HCT116 (cell line): ENCODE measurements at regions not wholly inside any gene's neighbourhood (a gene's known extent, or its start where the extent isn't known, plus 50 kb on each side); places are given as distances from the start of the nearest gene placed in this dataset.

Experiments used
- ATAC-seq: fragments of 200-7000 bp; cut with Tn5 transposase; 2 replicates; pipeline ENCODE4 v1.9.1; 2020; ENCODE audit warnings: mild to moderate bottlenecking, moderate library complexity
- BruUV-seq: library from RNA; stranded (reverse); fragments of 400-500 nt; replicated peaks from 2 replicates; lab custom pipeline; 2021; lab: Mats Ljungman, UMichigan
- CTCF ChIA-PET: fragments of 300-600 bp; sonication (Branson Sonifier 250); formaldehyde crosslinking; loops from one replicate; lab custom pipeline; 2021; ENCODE audit warnings: antibody characterized with exemption; lab: Charles Lee
- POLR2A ChIA-PET: fragments of 300-600, 350-600 bp; sonication (Branson Sonifier 250); formaldehyde crosslinking; loops from one replicate; lab custom pipeline; 2021; ENCODE audit warnings: antibody characterized with exemption; lab: Charles Lee
- RAD21 ChIA-PET, 2 experiments: fragments of 300-600 bp; sonication (Branson Sonifier 250); formaldehyde crosslinking; loops; one replicate each; lab custom pipeline; 2023; ENCODE audit warnings: low total read pairs in 2 of 2; ENCODE audit not compliant: uncharacterized antibody in 2 of 2, unreplicated experiment in 2 of 2, low non-redundant PET in 1 of 2; lab: Charles Lee
- DNase-seq: peaks from one replicate; pipeline ENCODE4 v3.0.0-alpha.2; 2010; ENCODE audit warnings: low read depth, low spot score
- H2AFZ ChIP-seq: fragments of 200-600 bp; shearing (Covaris generic), sonication (generic); 2 replicates; pipeline ENCODE4 v1.6.1; 2017; ENCODE audit warnings: low read depth, mixed run types, mixed read lengths, antibody characterized with exemption, low read length; ENCODE audit not compliant: poor library complexity, severe bottlenecking
- H3K27ac ChIP-seq: 2 replicates; pipeline ENCODE4 v1.5.1; 2012; ENCODE audit warnings: low read depth, low read length
- H3K27me3 ChIP-seq: fragments of 200-600 bp; sonication (generic); 2 replicates; pipeline ENCODE4 v1.6.1; 2016; ENCODE audit warnings: mixed run types, low read length, mixed read lengths; ENCODE audit not compliant: insufficient read depth
- H3K36me3 ChIP-seq, 2 experiments: fragments of 200-500 bp in 1 of 2; fragments of 200-600 bp in 1 of 2; sonication (Bioruptor generic) in 1 of 2; sonication (generic) in 1 of 2; 2 replicates each; pipeline versions ENCODE4 v1.5.1 to v1.6.1; 2014 to 2016; ENCODE audit warnings: low read length in 2 of 2, inconsistent platforms in 1 of 2, mixed read lengths in 1 of 2, mixed run types in 1 of 2; ENCODE audit not compliant: insufficient read depth in 2 of 2, control insufficient read depth in 1 of 2
- H3K4me1 ChIP-seq, 2 experiments: fragments of 200-600 bp in 1 of 2; sonication (generic) in 1 of 2; 2 replicates each; pipeline versions ENCODE4 v1.5.1 to v1.6.1; 2012 to 2017; ENCODE audit warnings: low read length in 2 of 2, inconsistent platforms in 1 of 2, mild to moderate bottlenecking in 1 of 2, mixed read lengths in 1 of 2, mixed run types in 1 of 2, moderate library complexity in 1 of 2; ENCODE audit not compliant: insufficient read depth in 2 of 2, control insufficient read depth in 1 of 2
- H3K4me2 ChIP-seq: fragments of 200-600 bp; sonication (generic); 2 replicates; pipeline ENCODE4 v1.6.1; 2017; ENCODE audit warnings: mixed run types, low read length, mixed read lengths
- H3K4me3 ChIP-seq, 2 experiments: fragments of 200-600 bp in 1 of 2; sonication (generic) in 1 of 2; replicated peaks in 1 of 2; 2 replicates each; pipeline ENCODE4 v1.5.1; 2011 to 2016; ENCODE audit warnings: low read length in 2 of 2, control low read depth in 1 of 2, low read depth in 1 of 2, mild to moderate bottlenecking in 1 of 2, mixed read lengths in 1 of 2, mixed run types in 1 of 2
- H3K79me2 ChIP-seq: fragments of 200-600 bp; sonication (generic); 2 replicates; pipeline ENCODE4 v1.6.1; 2017; ENCODE audit warnings: mild to moderate bottlenecking, mixed run types, low read length, moderate library complexity, mixed read lengths; ENCODE audit not compliant: insufficient read depth
- H3K9ac ChIP-seq: fragments of 200-600 bp; sonication (generic); 2 replicates; pipeline ENCODE4 v1.6.1; 2016; ENCODE audit warnings: low read length, mixed read lengths
- H3K9me2 ChIP-seq: fragments of 200-600 bp; sonication (generic), shearing (Covaris generic); 2 replicates; pipeline ENCODE4 v1.6.1; 2017; ENCODE audit warnings: mixed run types, mild to moderate bottlenecking, moderate library complexity; ENCODE audit not compliant: insufficient read depth
- H3K9me3 ChIP-seq, 2 experiments: fragments of 200-500 bp in 1 of 2; fragments of 200-600 bp in 1 of 2; sonication (Bioruptor generic) in 1 of 2; sonication (generic) in 1 of 2; 2 replicates each; pipeline ENCODE4 v1.6.1; 2014 to 2017; ENCODE audit warnings: low read length in 2 of 2, mixed read lengths in 2 of 2, inconsistent platforms in 1 of 2, low read depth in 1 of 2, mild to moderate bottlenecking in 1 of 2, mixed run types in 1 of 2, moderate library complexity in 1 of 2; ENCODE audit not compliant: control insufficient read depth in 1 of 2, insufficient read depth in 1 of 2
- H4K20me1 ChIP-seq: fragments of 200-600 bp; sonication (generic), shearing (Covaris generic); 2 replicates; pipeline ENCODE4 v1.6.1; 2017; ENCODE audit warnings: mixed run types, mild to moderate bottlenecking, moderate library complexity; ENCODE audit not compliant: insufficient read depth
- CBX3 ChIP-seq: IDR thresholded peaks from 2 replicates; pipeline ENCODE4 v1.6.1; 2012; ENCODE audit warnings: low read depth
- ELF1 ChIP-seq: IDR thresholded peaks from 2 replicates; pipeline ENCODE4 v1.6.1; 2012; ENCODE audit warnings: low read depth, borderline replicate concordance
- EZH2 ChIP-seq: fragments of 200-600 bp; sonication (generic); IDR thresholded peaks from 2 replicates; pipeline ENCODE4 v1.6.1; 2017; ENCODE audit warnings: antibody characterized with exemption, mixed run types
- EZH2phosphoT487 ChIP-seq: fragments of 200-600 bp; IDR thresholded peaks from 2 replicates; pipeline ENCODE4 v1.6.1; 2018; ENCODE audit warnings: antibody characterized with exemption, borderline replicate concordance
- FOSL1 ChIP-seq: IDR thresholded peaks from 2 replicates; pipeline ENCODE4 v1.6.1; 2012; ENCODE audit warnings: low read depth
- MAX ChIP-seq: IDR thresholded peaks from 2 replicates; pipeline ENCODE4 v1.6.1; 2012
- POLR2A ChIP-seq: IDR thresholded peaks from 2 replicates; pipeline ENCODE4 v1.7.0; 2011; ENCODE audit warnings: borderline replicate concordance; ENCODE audit not compliant: insufficient read depth, insufficient read length; ENCODE audit errors: extremely low read depth
- RAD21 ChIP-seq: IDR thresholded peaks from 2 replicates; pipeline ENCODE4 v1.6.1; 2012; ENCODE audit warnings: low read depth, mild to moderate bottlenecking
- SIN3A ChIP-seq: IDR thresholded peaks from 2 replicates; pipeline ENCODE4 v1.6.1; 2012; ENCODE audit warnings: low read depth
- SP1 ChIP-seq: IDR thresholded peaks from 2 replicates; pipeline ENCODE4 v1.6.1; 2012; ENCODE audit warnings: low read depth
- SRF ChIP-seq: IDR thresholded peaks from 2 replicates; pipeline ENCODE4 v1.6.1; 2012; ENCODE audit warnings: low read depth
- TCF7L2 ChIP-seq: IDR thresholded peaks from 2 replicates; pipeline ENCODE4 v1.7.0; 2011; ENCODE audit warnings: borderline replicate concordance, inconsistent platforms; ENCODE audit not compliant: insufficient read depth, insufficient read length; ENCODE audit errors: extremely low read depth
- ZFX ChIP-seq: fragments of 450-650 bp; IDR thresholded peaks from 2 replicates; pipeline ENCODE4 v1.6.1; 2017
- intact Hi-C: fragments of 100-400 bp; cut with micrococcal nuclease; formaldehyde crosslinking; loops from 2 replicates; pipeline ENCODE4 v1.10.0; 2022
- TF ChIP-seq, protein P1 (sequence below): IDR thresholded peaks from 2 replicates; pipeline ENCODE4 v1.6.1; 2011; ENCODE audit warnings: mild to moderate bottlenecking, low read length, moderate library complexity; ENCODE audit not compliant: insufficient replicate concordance; ENCODE audit errors: extremely low read depth
- TF ChIP-seq, protein P2 (sequence below): IDR thresholded peaks from 2 replicates; pipeline ENCODE4 v1.6.1; 2012
- TF ChIP-seq, protein P3 (sequence below), 3 experiments: fragments of 200-600 bp in 1 of 3; sonication (generic) in 1 of 3; IDR thresholded peaks in 2 of 3; conservative IDR thresholded peaks in 1 of 3; 2 replicates each; pipeline ENCODE4 v1.5.1; 2012 to 2017; ENCODE audit warnings: low read depth in 2 of 3, low read length in 2 of 3, antibody characterized with exemption in 1 of 3, borderline replicate concordance in 1 of 3, control low read depth in 1 of 3, mild to moderate bottlenecking in 1 of 3, mixed read lengths in 1 of 3, mixed run types in 1 of 3, moderate library complexity in 1 of 3; ENCODE audit not compliant: insufficient read depth in 1 of 3

DNA sequence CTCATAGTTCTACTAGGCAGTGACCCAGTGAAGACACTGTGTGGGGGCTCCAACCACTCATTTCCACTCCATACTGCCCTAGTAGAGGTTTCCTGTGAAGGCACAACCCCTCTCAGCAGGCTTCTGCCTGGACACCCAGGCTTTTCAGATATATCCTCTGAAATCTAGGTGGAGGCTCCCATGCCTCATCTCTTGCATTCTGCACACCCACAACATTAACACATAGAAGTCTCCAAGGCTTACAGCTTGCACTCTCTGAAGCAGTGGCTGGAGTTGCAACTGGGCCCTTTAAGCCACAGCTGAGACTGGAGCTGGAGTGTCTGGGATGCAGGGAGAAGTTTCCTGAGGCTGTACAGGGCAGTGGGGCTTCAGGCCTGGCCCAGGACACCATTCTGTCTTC, 347.7 kb upstream of the SPRY2 start:
- Histone ChIP-seq H3K9ac (no peak overlapping the region), H3K9me2 (no peaks in the 10 kb centered on the region), H3K4me1 (no peaks in the 10 kb centered on the region), H3K36me3 (no peaks in the 10 kb centered on the region), H2AFZ (no peak overlapping the region), H3K79me2 (no peaks in the 10 kb centered on the region), H4K20me1 (no peaks in the 10 kb centered on the region), H3K27me3 (no peaks in the 10 kb centered on the region), H3K27ac (no peak overlapping the region), H3K9me3 (no peaks in the 10 kb centered on the region), H3K4me2 (no peak overlapping the region), H3K4me3 (no peak overlapping the region)
- no peak for ATAC-seq
- ChIA-PET CTCF (no interaction called here), POLR2A (no interaction called here), RAD21 (no interaction called here)
- BruUV-seq = no TSS peak
- DNase-seq = no peak
- intact Hi-C loops = no loop called here
- TF ChIP-seq RAD21 (no peak), MAX (no peak), CBX3 (no peak), TCF7L2 (no peak), EZH2phosphoT487 (no peak), ELF1 (no peak), SIN3A (no peak), ZFX (no peak), SP1 (no peak), SRF (no peak), POLR2A (no peak), FOSL1 (no peak), EZH2 (no peak)
- TF ChIP-seq, protein P1, sequence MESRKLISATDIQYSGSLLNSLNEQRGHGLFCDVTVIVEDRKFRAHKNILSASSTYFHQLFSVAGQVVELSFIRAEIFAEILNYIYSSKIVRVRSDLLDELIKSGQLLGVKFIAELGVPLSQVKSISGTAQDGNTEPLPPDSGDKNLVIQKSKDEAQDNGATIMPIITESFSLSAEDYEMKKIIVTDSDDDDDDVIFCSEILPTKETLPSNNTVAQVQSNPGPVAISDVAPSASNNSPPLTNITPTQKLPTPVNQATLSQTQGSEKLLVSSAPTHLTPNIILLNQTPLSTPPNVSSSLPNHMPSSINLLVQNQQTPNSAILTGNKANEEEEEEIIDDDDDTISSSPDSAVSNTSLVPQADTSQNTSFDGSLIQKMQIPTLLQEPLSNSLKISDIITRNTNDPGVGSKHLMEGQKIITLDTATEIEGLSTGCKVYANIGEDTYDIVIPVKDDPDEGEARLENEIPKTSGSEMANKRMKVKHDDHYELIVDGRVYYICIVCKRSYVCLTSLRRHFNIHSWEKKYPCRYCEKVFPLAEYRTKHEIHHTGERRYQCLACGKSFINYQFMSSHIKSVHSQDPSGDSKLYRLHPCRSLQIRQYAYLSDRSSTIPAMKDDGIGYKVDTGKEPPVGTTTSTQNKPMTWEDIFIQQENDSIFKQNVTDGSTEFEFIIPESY = no peak
- TF ChIP-seq, protein P2, sequence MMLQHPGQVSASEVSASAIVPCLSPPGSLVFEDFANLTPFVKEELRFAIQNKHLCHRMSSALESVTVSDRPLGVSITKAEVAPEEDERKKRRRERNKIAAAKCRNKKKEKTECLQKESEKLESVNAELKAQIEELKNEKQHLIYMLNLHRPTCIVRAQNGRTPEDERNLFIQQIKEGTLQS = no peak
- TF ChIP-seq, protein P3, sequence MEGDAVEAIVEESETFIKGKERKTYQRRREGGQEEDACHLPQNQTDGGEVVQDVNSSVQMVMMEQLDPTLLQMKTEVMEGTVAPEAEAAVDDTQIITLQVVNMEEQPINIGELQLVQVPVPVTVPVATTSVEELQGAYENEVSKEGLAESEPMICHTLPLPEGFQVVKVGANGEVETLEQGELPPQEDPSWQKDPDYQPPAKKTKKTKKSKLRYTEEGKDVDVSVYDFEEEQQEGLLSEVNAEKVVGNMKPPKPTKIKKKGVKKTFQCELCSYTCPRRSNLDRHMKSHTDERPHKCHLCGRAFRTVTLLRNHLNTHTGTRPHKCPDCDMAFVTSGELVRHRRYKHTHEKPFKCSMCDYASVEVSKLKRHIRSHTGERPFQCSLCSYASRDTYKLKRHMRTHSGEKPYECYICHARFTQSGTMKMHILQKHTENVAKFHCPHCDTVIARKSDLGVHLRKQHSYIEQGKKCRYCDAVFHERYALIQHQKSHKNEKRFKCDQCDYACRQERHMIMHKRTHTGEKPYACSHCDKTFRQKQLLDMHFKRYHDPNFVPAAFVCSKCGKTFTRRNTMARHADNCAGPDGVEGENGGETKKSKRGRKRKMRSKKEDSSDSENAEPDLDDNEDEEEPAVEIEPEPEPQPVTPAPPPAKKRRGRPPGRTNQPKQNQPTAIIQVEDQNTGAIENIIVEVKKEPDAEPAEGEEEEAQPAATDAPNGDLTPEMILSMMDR (IDR thresholded peaks at IDR 0.05 in 2 of 3, conservative IDR thresholded peaks at IDR 0.05 in 1 of 3; ENCODE audit: borderline replicate concordance in 1 of 3, insufficient read depth in 1 of 3, low read depth in 2 of 3, low read length in 2 of 3) = no peak
